H9 (cell line): ENCODE measurements at regions not wholly inside any gene's neighbourhood (a gene's known extent, or its start where the extent isn't known, plus 50 kb on each side); places are given as distances from the start of the nearest gene placed in this dataset.

Source experiments
- DNase-seq: peaks from one replicate; pipeline ENCODE4 v3.0.0-alpha.2; 2017
- H2AFZ ChIP-seq: one replicate; pipeline ENCODE4 v1.6.1; 2013; ENCODE audit warnings: mild to moderate bottlenecking, low read length, control low read depth, moderate library complexity
- H2AK5ac ChIP-seq: 2 replicates; pipeline ENCODE4 v1.6.1; 2013; ENCODE audit warnings: low read length, control low read depth, mixed read lengths; ENCODE audit not compliant: insufficient read length
- H2BK120ac ChIP-seq: one replicate; pipeline ENCODE4 v1.6.1; 2013; ENCODE audit warnings: low read depth, mild to moderate bottlenecking, low read length, control low read depth, inconsistent platforms; ENCODE audit not compliant: poor library complexity, severe bottlenecking
- H2BK12ac ChIP-seq: 2 replicates; pipeline ENCODE4 v1.6.1; 2013; ENCODE audit warnings: low read length, control low read depth, mixed read lengths, low read depth; ENCODE audit not compliant: insufficient read length
- H2BK15ac ChIP-seq: 2 replicates; pipeline ENCODE4 v1.6.1; 2013; ENCODE audit warnings: low read depth, low read length, control low read depth
- H2BK20ac ChIP-seq: one replicate; pipeline ENCODE4 v1.6.1; 2013; ENCODE audit warnings: low read depth, mild to moderate bottlenecking, low read length, control low read depth, inconsistent platforms; ENCODE audit not compliant: poor library complexity, severe bottlenecking
- H2BK5ac ChIP-seq: 2 replicates; pipeline ENCODE4 v1.6.1; 2013; ENCODE audit warnings: low read length, control low read depth, mixed read lengths; ENCODE audit not compliant: insufficient read length
- H3K14ac ChIP-seq: 2 replicates; pipeline ENCODE4 v1.6.1; 2013; ENCODE audit warnings: low read length, control low read depth; ENCODE audit not compliant: insufficient read depth
- H3K18ac ChIP-seq: 2 replicates; pipeline ENCODE4 v1.6.1; 2013; ENCODE audit warnings: low read depth, mild to moderate bottlenecking, mixed read lengths, low read length, control low read depth; ENCODE audit not compliant: insufficient read length
- H3K23ac ChIP-seq: 2 replicates; pipeline ENCODE4 v1.6.1; 2013; ENCODE audit warnings: low read length, control low read depth, mixed read lengths, low read depth; ENCODE audit not compliant: insufficient read length
- H3K23me2 ChIP-seq: 2 replicates; pipeline ENCODE4 v1.6.1; 2013; ENCODE audit warnings: low read depth, mild to moderate bottlenecking, mixed read lengths, low read length, control low read depth; ENCODE audit not compliant: insufficient read length, poor library complexity, severe bottlenecking
- H3K27ac ChIP-seq: 2 replicates; pipeline ENCODE4 v1.5.1; 2013; ENCODE audit warnings: low read length, control low read depth, mixed read lengths, low read depth; ENCODE audit not compliant: insufficient read length
- H3K27me3 ChIP-seq: 2 replicates; pipeline ENCODE4 v1.6.1; 2013; ENCODE audit warnings: low read length, control low read depth, inconsistent platforms; ENCODE audit not compliant: insufficient read depth
- H3K4ac ChIP-seq: 2 replicates; pipeline ENCODE4 v1.6.1; 2013; ENCODE audit warnings: low read depth, mild to moderate bottlenecking, control low read depth, inconsistent platforms, low read length, moderate library complexity
- H3K4me1 ChIP-seq: 2 replicates; pipeline ENCODE4 v1.6.1; 2013; ENCODE audit warnings: low read length, control low read depth, inconsistent platforms; ENCODE audit not compliant: insufficient read depth
- H3K4me2 ChIP-seq: 2 replicates; pipeline ENCODE4 v1.6.1; 2013; ENCODE audit warnings: low read length, control low read depth, mixed read lengths; ENCODE audit not compliant: insufficient read length, insufficient read depth
- H3K56ac ChIP-seq: 2 replicates; pipeline ENCODE4 v1.6.1; 2013; ENCODE audit warnings: low read depth, mild to moderate bottlenecking, mixed read lengths, low read length, control low read depth; ENCODE audit not compliant: insufficient read length
- H3K79me1 ChIP-seq: 2 replicates; pipeline ENCODE4 v1.6.1; 2013; ENCODE audit warnings: low read depth, mild to moderate bottlenecking, moderate library complexity, low read length, control low read depth, inconsistent platforms; ENCODE audit not compliant: insufficient read depth, poor library complexity, severe bottlenecking
- H3K79me2 ChIP-seq: 2 replicates; pipeline ENCODE4 v1.6.1; 2013; ENCODE audit warnings: low read length, control low read depth, inconsistent platforms; ENCODE audit not compliant: insufficient read depth
- H3K9ac ChIP-seq: 2 replicates; pipeline ENCODE4 v1.6.1; 2013; ENCODE audit warnings: low read length, control low read depth, mixed read lengths; ENCODE audit not compliant: insufficient read length; ENCODE audit errors: extremely low read depth
- H3K9me3 ChIP-seq: one replicate; pipeline ENCODE4 v1.6.1; 2013; ENCODE audit warnings: low read depth, low read length, inconsistent platforms; ENCODE audit not compliant: control insufficient read depth
- H3T11ph ChIP-seq: one replicate; pipeline ENCODE4 v1.6.1; 2013; ENCODE audit warnings: mild to moderate bottlenecking, low read length, control low read depth, inconsistent platforms
- H4K20me1 ChIP-seq: one replicate; pipeline ENCODE4 v1.6.1; 2013; ENCODE audit not compliant: control insufficient read depth, insufficient read length, insufficient read depth
- H4K5ac ChIP-seq: 2 replicates; pipeline ENCODE4 v1.6.1; 2013; ENCODE audit warnings: low read depth, mild to moderate bottlenecking, mixed read lengths, low read length, control low read depth; ENCODE audit not compliant: insufficient read length
- H4K8ac ChIP-seq: replicated peaks from 2 replicates; pipeline ENCODE4 v1.6.1; 2013; ENCODE audit warnings: low read length, control low read depth, mixed read lengths, low read depth; ENCODE audit not compliant: insufficient read length
- H4K91ac ChIP-seq: 2 replicates; pipeline ENCODE4 v1.6.1; 2013; ENCODE audit warnings: low read depth, mild to moderate bottlenecking, moderate library complexity, mixed read lengths, low read length, control low read depth; ENCODE audit not compliant: insufficient read length
- H3K27ac Mint-ChIP-seq, 3 experiments: 2 replicates in 2 of 3; 3 replicates in 1 of 3; pipeline ENCODE4 v1.8.0; 2020 to 2021; ENCODE audit warnings: mixed read lengths in 3 of 3, mild to moderate bottlenecking in 1 of 3, moderate library complexity in 1 of 3
- H3K27me3 Mint-ChIP-seq: 2 replicates; pipeline ENCODE4 v1.8.0; 2021; ENCODE audit warnings: low read depth, mild to moderate bottlenecking, moderate library complexity, mixed read lengths
- H3K36me3 Mint-ChIP-seq, 3 experiments: 2 replicates in 2 of 3; 3 replicates in 1 of 3; pipeline ENCODE4 v1.8.0; 2020 to 2021; ENCODE audit warnings: low read depth in 3 of 3, mixed read lengths in 3 of 3; ENCODE audit not compliant: insufficient read depth in 1 of 3
- H3K4me1 Mint-ChIP-seq, 2 experiments: 2 replicates each; pipeline ENCODE4 v1.8.0; 2020; ENCODE audit warnings: mixed read lengths in 2 of 2
- H3K4me3 Mint-ChIP-seq, 2 experiments: 2 replicates in 1 of 2; 3 replicates in 1 of 2; pipeline ENCODE4 v1.8.0; 2020 to 2021; ENCODE audit warnings: mild to moderate bottlenecking in 2 of 2, mixed read lengths in 2 of 2, moderate library complexity in 1 of 2
- H3K9me3 Mint-ChIP-seq, 2 experiments: 2 replicates in 1 of 2; 3 replicates in 1 of 2; pipeline ENCODE4 v1.8.0; 2020; ENCODE audit warnings: mild to moderate bottlenecking in 2 of 2, mixed read lengths in 2 of 2, moderate library complexity in 1 of 2
- CTCF ChIP-seq: fragments of 200-600 bp; sonication (generic); conservative IDR thresholded peaks from 3 replicates; pipeline ENCODE4 v1.8.0; 2021; ENCODE audit warnings: antibody characterized with exemption, mild to moderate bottlenecking
- WGBS: extraction: QIAGEN DNeasy Blood & Tissue Kit; methylation state at CpG from one replicate; pipeline ENCODE4 v1.1.7; 2013; ENCODE audit warnings: missing lambda C conversion rate, low lambda C conversion rate, mixed read lengths; ENCODE audit not compliant: insufficient read length; ENCODE audit errors: extremely low coverage; 5-methylcytosine and 5-hydroxymethylcytosine counted together

GRCh38 chr14:95434121-95434520 lies 82.3 kb downstream of the SYNE3 start:
- Histone ChIP-seq H3K18ac (no peak overlapping the region), H2AK5ac (no peak overlapping the region), H3K27ac (no peak overlapping the region), H2AFZ (no peak overlapping the region), H3K23me2 (no peaks in the 10 kb centered on the region), H2BK120ac (no peak overlapping the region), H3K56ac (no peak overlapping the region), H3K4ac (no peak overlapping the region), H3K79me2 (no peaks in the 10 kb centered on the region), H3K79me1 (no peaks in the 10 kb centered on the region), H4K5ac (no peak overlapping the region), H3K23ac (no peak overlapping the region), H3K14ac (no peak overlapping the region), H4K20me1 (no peaks in the 10 kb centered on the region), H3K9me3 (no peaks in the 10 kb centered on the region), H2BK12ac (no peak overlapping the region), H2BK15ac (no peak overlapping the region), H3K27me3 (no peaks in the 10 kb centered on the region), H4K8ac (no peak overlapping the region), H3T11ph (no peak overlapping the region), H3K4me2 (no peak overlapping the region), H3K4me1 (no peaks in the 10 kb centered on the region), H2BK20ac (no peak overlapping the region), H3K9ac (no peak overlapping the region), H4K91ac (no peak overlapping the region), H2BK5ac (no peak overlapping the region)
- no peak overlapping the region for H3K27ac Mint-ChIP-seq
- no CpG with 5 or more reads among the region's 1 CpG for whole genome bisulfite sequencing
- H3K36me3 Mint-ChIP-seq: peaks cover 0 to 5% (median 0%) of the 10 kb centered on the region in 3 experiments; a peak in 2 of 7 replicates
- H3K4me3 Mint-ChIP-seq: no peak overlapping the region
- no peak for TF ChIP-seq CTCF
- peaks cover 4% of the 10 kb centered on the region for H3K27me3 Mint-ChIP-seq
- peaks cover 0 to 5% of the 10 kb centered on the region in 2 experiments; a peak in 3 of 5 replicates for H3K9me3 Mint-ChIP-seq
- H3K4me1 Mint-ChIP-seq: peaks cover 0 to 2% of the 10 kb centered on the region in 2 experiments; a peak in 1 of 4 replicates
- no peak for DNase-seq
